ENCODE measurements at regions not wholly inside any gene's neighbourhood (a gene's known extent, or its start where the extent isn't known, plus 50 kb on each side); places are given as distances from the start of the nearest gene placed in this dataset.

DNA sequence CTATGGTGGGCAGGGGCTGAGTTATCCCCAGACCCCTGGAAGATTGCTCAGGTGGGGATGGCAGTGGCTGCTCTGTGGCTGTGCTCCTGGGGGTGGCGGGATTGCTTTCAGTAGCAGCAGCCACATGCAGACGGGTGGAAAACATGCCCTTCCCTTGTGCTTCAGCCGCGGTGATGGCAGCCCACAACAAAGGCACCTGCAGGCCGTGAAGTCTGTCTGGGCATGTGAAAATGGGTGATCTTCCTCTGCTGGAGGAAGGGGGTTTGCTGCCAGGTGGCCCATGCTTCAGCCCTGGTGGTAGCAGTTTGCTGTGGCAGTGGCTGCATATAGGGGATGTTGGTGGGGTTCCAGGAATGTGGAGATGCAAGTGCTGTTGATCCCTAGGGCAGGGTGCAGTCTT is 326.2 kb upstream of the RGS6 start:
- TF ChIP-seq, protein P1, sequence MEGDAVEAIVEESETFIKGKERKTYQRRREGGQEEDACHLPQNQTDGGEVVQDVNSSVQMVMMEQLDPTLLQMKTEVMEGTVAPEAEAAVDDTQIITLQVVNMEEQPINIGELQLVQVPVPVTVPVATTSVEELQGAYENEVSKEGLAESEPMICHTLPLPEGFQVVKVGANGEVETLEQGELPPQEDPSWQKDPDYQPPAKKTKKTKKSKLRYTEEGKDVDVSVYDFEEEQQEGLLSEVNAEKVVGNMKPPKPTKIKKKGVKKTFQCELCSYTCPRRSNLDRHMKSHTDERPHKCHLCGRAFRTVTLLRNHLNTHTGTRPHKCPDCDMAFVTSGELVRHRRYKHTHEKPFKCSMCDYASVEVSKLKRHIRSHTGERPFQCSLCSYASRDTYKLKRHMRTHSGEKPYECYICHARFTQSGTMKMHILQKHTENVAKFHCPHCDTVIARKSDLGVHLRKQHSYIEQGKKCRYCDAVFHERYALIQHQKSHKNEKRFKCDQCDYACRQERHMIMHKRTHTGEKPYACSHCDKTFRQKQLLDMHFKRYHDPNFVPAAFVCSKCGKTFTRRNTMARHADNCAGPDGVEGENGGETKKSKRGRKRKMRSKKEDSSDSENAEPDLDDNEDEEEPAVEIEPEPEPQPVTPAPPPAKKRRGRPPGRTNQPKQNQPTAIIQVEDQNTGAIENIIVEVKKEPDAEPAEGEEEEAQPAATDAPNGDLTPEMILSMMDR (IDR thresholded peaks at IDR 0.05) = no peak
- TF ChIP-seq EP300 (IDR thresholded peaks at IDR 0.05) (no peak), POLR2A (IDR thresholded peaks at IDR 0.05) (no peak), POLR2AphosphoS5 (IDR thresholded peaks at IDR 0.05) (no peak)
